K562 (cell line): ENCODE measurements at regions not wholly inside any gene's neighbourhood (a gene's known extent, or its start where the extent isn't known, plus 50 kb on each side); places are given as distances from the start of the nearest gene placed in this dataset.

Experiments
- ATAC-seq: fragments of 200-7000 bp; cut with Tn5 transposase; 3 replicates; pipeline ENCODE4 v1.9.1; 2020; ENCODE audit warnings: moderate library complexity
- BruUV-seq: library from RNA; stranded (reverse); fragments of 400-500 nt; replicated peaks from 2 replicates; lab custom pipeline; 2021; lab: Mats Ljungman, UMichigan
- CTCF ChIA-PET: fragments of 300-600 bp; formaldehyde crosslinking; extraction: SDS; loops from one replicate; lab custom pipeline; 2021; ENCODE audit warnings: low intra/inter-chr PET ratio; lab: Yijun Ruan, JAX
- POLR2A ChIA-PET: fragments of 300-600, 350-650 bp; sonication (Branson Sonifier 250); formaldehyde crosslinking; extraction: SDS; loops from one replicate; lab custom pipeline; 2021; ENCODE audit warnings: antibody characterized with exemption, inconsistent platforms; lab: Yijun Ruan, JAX
- DNase-seq, 4 experiments: peaks; one replicate each; pipeline versions ENCODE4 v3.0.0 to v3.0.0-alpha.2; 2011 to 2018; ENCODE audit warnings: low spot score in 3 of 4, mixed read lengths in 3 of 4; ENCODE audit errors: extremely low read depth in 1 of 4
- FAIRE-seq: peaks from 2 replicates; lab custom pipeline; 2011; peaks lifted over from hg19 to GRCh38; lab: Jason Lieb, UNC
- H2AFZ ChIP-seq: 2 replicates; pipeline ENCODE4 v1.6.0; 2011; ENCODE audit warnings: low read depth, low read length, control low read depth, inconsistent platforms
- H3K27ac ChIP-seq: fragments of 200-600 bp; 3 replicates; pipeline ENCODE4 v1.8.0; 2011; ENCODE audit warnings: low read depth, mild to moderate bottlenecking, control low read depth, inconsistent platforms, low read length, moderate library complexity, mixed read lengths; ENCODE audit errors: extremely low read depth
- H3K27me3 ChIP-seq, 2 experiments: fragments of 300-600 bp in 1 of 2; 2 replicates in 1 of 2; 3 replicates in 1 of 2; pipeline versions ENCODE4 v1.6.0 to v1.8.0; 2011; ENCODE audit warnings: inconsistent platforms in 2 of 2, low read length in 2 of 2, mild to moderate bottlenecking in 1 of 2, mixed read lengths in 1 of 2, moderate library complexity in 1 of 2; ENCODE audit not compliant: control insufficient read depth in 2 of 2, insufficient read depth in 2 of 2
- H3K36me3 ChIP-seq: fragments of 300-600 bp; 3 replicates; pipeline ENCODE4 v1.8.0; 2011; ENCODE audit warnings: mild to moderate bottlenecking, low read length, inconsistent platforms; ENCODE audit not compliant: control insufficient read depth, insufficient read depth
- H3K4me1 ChIP-seq, 2 experiments: fragments of 200-600 bp in 1 of 2; replicated peaks in 1 of 2; 2 replicates in 1 of 2; 3 replicates in 1 of 2; pipeline versions ENCODE4 v1.5.1 to v1.8.0; 2011; ENCODE audit warnings: inconsistent platforms in 2 of 2, low read length in 2 of 2, mild to moderate bottlenecking in 1 of 2, mixed read lengths in 1 of 2, moderate library complexity in 1 of 2; ENCODE audit not compliant: control insufficient read depth in 2 of 2, insufficient read depth in 2 of 2
- H3K4me2 ChIP-seq: 2 replicates; pipeline ENCODE4 v1.6.1; 2011; ENCODE audit warnings: low read length, control low read depth, inconsistent platforms, mixed read lengths; ENCODE audit not compliant: insufficient read depth
- H3K4me3 ChIP-seq: fragments of 200-600 bp; sonication (generic), shearing (Covaris generic); 2 replicates; pipeline ENCODE4 v1.5.1; 2016; ENCODE audit warnings: control low read depth, inconsistent platforms
- H3K79me2 ChIP-seq: fragments of 200-600 bp; 3 replicates; pipeline ENCODE4 v1.8.0; 2011; ENCODE audit warnings: low read length, inconsistent platforms; ENCODE audit not compliant: control insufficient read depth, insufficient read depth
- H3K9ac ChIP-seq, 2 experiments: 2 replicates each; pipeline versions ENCODE4 v1.6.0 to v1.6.1; 2011; ENCODE audit warnings: low read depth in 2 of 2, low read length in 2 of 2, control low read depth in 1 of 2, inconsistent platforms in 1 of 2, mild to moderate bottlenecking in 1 of 2, mixed read lengths in 1 of 2; ENCODE audit not compliant: insufficient read depth in 1 of 2
- H3K9me1 ChIP-seq: one replicate; pipeline ENCODE4 v1.6.0; 2011; ENCODE audit warnings: inconsistent platforms, mild to moderate bottlenecking, low read length, moderate library complexity; ENCODE audit not compliant: control insufficient read depth, insufficient read depth
- H3K9me3 ChIP-seq: replicated peaks from 2 replicates; pipeline ENCODE4 v1.5.1; 2011; ENCODE audit warnings: low read depth, low read length, inconsistent platforms; ENCODE audit not compliant: control insufficient read depth, insufficient read depth
- H4K20me1 ChIP-seq: replicated peaks from 2 replicates; pipeline ENCODE4 v1.6.1; 2011; ENCODE audit warnings: low read length, inconsistent platforms, mixed read lengths; ENCODE audit not compliant: control insufficient read depth, insufficient read depth
- ARHGAP35 ChIP-seq: fragments of 450-650 bp; IDR thresholded peaks from 2 replicates; pipeline ENCODE4 v1.6.1; 2018; ENCODE audit not compliant: partially characterized antibody
- ETV6 ChIP-seq, 3 experiments: fragments of 150-350 bp in 1 of 3; sonication (generic) in 1 of 3; formaldehyde crosslinking in 1 of 3; IDR thresholded peaks; 2 replicates each; pipeline versions ENCODE4 v1.6.1 to v1.8.0; 2014 to 2022; ENCODE audit warnings: borderline replicate concordance in 2 of 3, low read depth in 2 of 3, antibody characterized with exemption in 1 of 3, low read length in 1 of 3, mild to moderate bottlenecking in 1 of 3, missing genetic modification reagents in 1 of 3
- GABPB2 ChIP-seq: fragments of 250-450 bp; sonication (Bioruptor Pico); conservative IDR thresholded peaks from 2 replicates; pipeline ENCODE4 v1.5.1; 2021; ENCODE audit warnings: mild to moderate bottlenecking
- KDM4B ChIP-seq, 2 experiments: fragments of 450-650 bp in 1 of 2; sonication (generic) in 1 of 2; IDR thresholded peaks; 2 replicates each; pipeline ENCODE4 v1.6.1; 2016 to 2017; ENCODE audit warnings: borderline replicate concordance in 2 of 2, antibody characterized with exemption in 1 of 2, low read depth in 1 of 2, mild to moderate bottlenecking in 1 of 2
- LCOR ChIP-seq: sonication (generic); formaldehyde crosslinking; IDR thresholded peaks from 2 replicates; pipeline ENCODE4 v1.8.0; 2022; ENCODE audit warnings: mild to moderate bottlenecking, missing genetic modification reagents
- MTA2 ChIP-seq: fragments of 450-650 bp; IDR thresholded peaks from 2 replicates; pipeline ENCODE4 v1.6.1; 2016; ENCODE audit warnings: low read depth
- MTF1 ChIP-seq: fragments of 250-450 bp; sonication (Bioruptor Pico); IDR thresholded peaks from 2 replicates; pipeline ENCODE4 v1.9.0; 2021; ENCODE audit warnings: moderate library complexity, mild to moderate bottlenecking, inconsistent platforms, borderline replicate concordance
- NFIC ChIP-seq: fragments of 450-650 bp; IDR thresholded peaks from 2 replicates; pipeline ENCODE4 v1.6.1; 2017; ENCODE audit warnings: mild to moderate bottlenecking, inconsistent platforms
- NFRKB ChIP-seq: fragments of 450-650 bp; IDR thresholded peaks from 2 replicates; pipeline ENCODE4 v1.6.1; 2016; ENCODE audit warnings: low read depth
- POLR2AphosphoS5 ChIP-seq: IDR thresholded peaks from 2 replicates; pipeline ENCODE4 v1.6.1; 2011; ENCODE audit warnings: mild to moderate bottlenecking, low read depth, low read length, moderate library complexity; ENCODE audit not compliant: control insufficient read depth, insufficient read depth
- SETDB1 ChIP-seq: IDR thresholded peaks from one replicate; pipeline ENCODE4 v1.6.1; 2012; ENCODE audit warnings: low read length, control low read depth, inconsistent platforms
- ZNF384 ChIP-seq: IDR thresholded peaks from 2 replicates; pipeline ENCODE4 v1.6.1; 2012; ENCODE audit warnings: low read depth, low read length, improper control_type of control experiment
- ZNF41 ChIP-seq: fragments of 250-450 bp; sonication (Bioruptor Pico); conservative IDR thresholded peaks from 2 replicates; pipeline ENCODE4 v1.4.0; 2020; ENCODE audit warnings: mild to moderate bottlenecking
- ZNF695 ChIP-seq: fragments of 450-650 bp; formaldehyde crosslinking; IDR thresholded peaks from 2 replicates; pipeline ENCODE4 v1.4.0; 2020; ENCODE audit warnings: mild to moderate bottlenecking, moderate library complexity
- WGBS: fragments of 100-300 bp; shearing (Covaris generic); methylation state at CpG from one replicate; pipeline ENCODE4 v1.1.6; 2016; ENCODE audit warnings: low coverage, mixed read lengths; ENCODE audit not compliant: insufficient coverage; ENCODE audit errors: missing lambda C conversion rate; 5-methylcytosine and 5-hydroxymethylcytosine counted together
- in situ Hi-C: fragments of 300-500 bp; cut with MboI; formaldehyde crosslinking; loops from 4 replicates; pipeline ENCODE4 v1.15.0; 2018; ENCODE audit warnings: inconsistent platforms, mixed read lengths
- intact Hi-C: fragments of 100-400 bp; cut with micrococcal nuclease; formaldehyde crosslinking; loops from 2 replicates; pipeline ENCODE4 v1.14.2; 2022
- TF ChIP-seq, protein P1 (sequence below): sonication (generic); formaldehyde crosslinking; IDR thresholded peaks from 2 replicates; pipeline ENCODE4 v1.8.0; 2022; ENCODE audit warnings: missing genetic modification reagents, mild to moderate bottlenecking, borderline replicate concordance
- TF ChIP-seq, protein P2 (sequence below): fragments of 250-450 bp; sonication (Bioruptor Pico); IDR thresholded peaks from 2 replicates; pipeline ENCODE4 v1.4.0; 2020; ENCODE audit warnings: mild to moderate bottlenecking, moderate library complexity
- TF ChIP-seq, protein P3 (sequence below): fragments of 250-450 bp; sonication (Bioruptor Pico); IDR thresholded peaks from 2 replicates; pipeline ENCODE4 v1.4.0; 2020; ENCODE audit warnings: borderline replicate concordance

- TF ChIP-seq, protein P1, sequence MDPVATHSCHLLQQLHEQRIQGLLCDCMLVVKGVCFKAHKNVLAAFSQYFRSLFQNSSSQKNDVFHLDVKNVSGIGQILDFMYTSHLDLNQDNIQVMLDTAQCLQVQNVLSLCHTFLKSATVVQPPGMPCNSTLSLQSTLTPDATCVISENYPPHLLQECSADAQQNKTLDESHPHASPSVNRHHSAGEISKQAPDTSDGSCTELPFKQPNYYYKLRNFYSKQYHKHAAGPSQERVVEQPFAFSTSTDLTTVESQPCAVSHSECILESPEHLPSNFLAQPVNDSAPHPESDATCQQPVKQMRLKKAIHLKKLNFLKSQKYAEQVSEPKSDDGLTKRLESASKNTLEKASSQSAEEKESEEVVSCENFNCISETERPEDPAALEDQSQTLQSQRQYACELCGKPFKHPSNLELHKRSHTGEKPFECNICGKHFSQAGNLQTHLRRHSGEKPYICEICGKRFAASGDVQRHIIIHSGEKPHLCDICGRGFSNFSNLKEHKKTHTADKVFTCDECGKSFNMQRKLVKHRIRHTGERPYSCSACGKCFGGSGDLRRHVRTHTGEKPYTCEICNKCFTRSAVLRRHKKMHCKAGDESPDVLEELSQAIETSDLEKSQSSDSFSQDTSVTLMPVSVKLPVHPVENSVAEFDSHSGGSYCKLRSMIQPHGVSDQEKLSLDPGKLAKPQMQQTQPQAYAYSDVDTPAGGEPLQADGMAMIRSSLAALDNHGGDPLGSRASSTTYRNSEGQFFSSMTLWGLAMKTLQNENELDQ (CRISPR knock-in tag), result no peak
- no peak for TF ChIP-seq ARHGAP35
- TF ChIP-seq, all 486 proteins: peak for 0
Measured at GRCh38 chr6:88361754-88362153, 195.6 kb upstream of the CNR1 start (continued).

DNA sequence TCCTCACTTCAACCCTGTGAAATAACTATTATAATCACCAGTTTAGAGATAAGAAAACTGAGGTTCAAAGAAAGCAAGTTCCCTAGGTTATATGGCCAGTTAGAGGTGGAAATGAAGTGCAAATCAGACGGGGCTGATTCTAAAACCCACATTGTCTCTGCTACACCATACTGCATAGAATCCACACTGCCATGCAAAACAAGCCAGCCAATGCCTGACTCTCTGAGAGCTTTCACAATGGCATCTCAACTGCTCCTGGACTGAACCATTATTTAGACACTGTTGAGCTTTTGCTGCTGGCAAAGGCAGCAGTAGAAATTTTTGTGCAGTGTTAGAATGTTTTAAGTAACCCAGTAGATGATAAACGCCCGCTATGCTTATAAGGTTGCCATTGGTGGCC, 195.2 kb upstream of the CNR1 start:
- Histone ChIP-seq H4K20me1 (no peaks in the 10 kb centered on the region), H2AFZ (no peak overlapping the region), H3K36me3 (no peaks in the 10 kb centered on the region), H3K4me3 (no peak overlapping the region), H3K9me3 (no peaks in the 10 kb centered on the region), H3K9me1 (no peaks in the 10 kb centered on the region), H3K4me2 (no peak overlapping the region), H3K9ac (no peak overlapping the region), H3K27me3 (no peaks in the 10 kb centered on the region), H3K4me1 (peaks cover 0 to 2% of the 10 kb centered on the region in 2 experiments; a peak in 1 of 5 replicates), H3K79me2 (no peaks in the 10 kb centered on the region), H3K27ac (no peak overlapping the region)
- intact Hi-C loops (no loop called here), in situ Hi-C loops (no loop called here)
- ATAC-seq (no peak), DNase-seq (no peak), FAIRE-seq (no peak)
- 37% methylated on average over 3 of the region's 3 CpGs for WGBS
- ChIA-PET POLR2A (interaction anchor here (1.3 kb wide), 1 partner anchor 9 kb away, joined by 5 read pairs; no protein-coding TSS in a partner anchor), CTCF (no interaction called here)
- no TSS peak for BruUV-seq
- TF ChIP-seq ZNF384 (no peak), GABPB2 (no peak), LCOR (CRISPR knock-in tag) (no peak), ETV6 (IDR thresholded peaks at IDR 0.05; ENCODE audit: borderline replicate concordance in 1 of 2, low read depth in 2 of 2, low read length in 1 of 2) (no peak), ETV6 (CRISPR knock-in tag; IDR thresholded peaks at IDR 0.05; ENCODE audit: borderline replicate concordance) (no peak), KDM4B (IDR thresholded peaks at IDR 0.05; ENCODE audit: borderline replicate concordance in 2 of 2, low read depth in 1 of 2) (no peak), ZNF41 (CRISPR knock-in tag) (no peak), MTA2 (no peak), NFRKB (no peak), POLR2AphosphoS5 (no peak), ZNF695 (CRISPR knock-in tag) (no peak), SETDB1 (no peak), MTF1 (CRISPR knock-in tag) (no peak), NFIC (no peak)
- TF ChIP-seq, protein P2, sequence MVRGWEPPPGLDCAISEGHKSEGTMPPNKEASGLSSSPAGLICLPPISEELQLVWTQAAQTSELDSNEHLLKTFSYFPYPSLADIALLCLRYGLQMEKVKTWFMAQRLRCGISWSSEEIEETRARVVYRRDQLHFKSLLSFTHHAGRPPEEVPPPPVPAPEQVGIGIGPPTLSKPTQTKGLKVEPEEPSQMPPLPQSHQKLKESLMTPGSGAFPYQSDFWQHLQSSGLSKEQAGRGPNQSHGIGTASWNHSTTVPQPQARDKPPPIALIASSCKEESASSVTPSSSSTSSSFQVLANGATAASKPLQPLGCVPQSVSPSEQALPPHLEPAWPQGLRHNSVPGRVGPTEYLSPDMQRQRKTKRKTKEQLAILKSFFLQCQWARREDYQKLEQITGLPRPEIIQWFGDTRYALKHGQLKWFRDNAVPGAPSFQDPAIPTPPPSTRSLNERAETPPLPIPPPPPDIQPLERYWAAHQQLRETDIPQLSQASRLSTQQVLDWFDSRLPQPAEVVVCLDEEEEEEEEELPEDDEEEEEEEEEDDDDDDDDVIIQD (CRISPR knock-in tag), result no peak
- TF ChIP-seq, protein P3, sequence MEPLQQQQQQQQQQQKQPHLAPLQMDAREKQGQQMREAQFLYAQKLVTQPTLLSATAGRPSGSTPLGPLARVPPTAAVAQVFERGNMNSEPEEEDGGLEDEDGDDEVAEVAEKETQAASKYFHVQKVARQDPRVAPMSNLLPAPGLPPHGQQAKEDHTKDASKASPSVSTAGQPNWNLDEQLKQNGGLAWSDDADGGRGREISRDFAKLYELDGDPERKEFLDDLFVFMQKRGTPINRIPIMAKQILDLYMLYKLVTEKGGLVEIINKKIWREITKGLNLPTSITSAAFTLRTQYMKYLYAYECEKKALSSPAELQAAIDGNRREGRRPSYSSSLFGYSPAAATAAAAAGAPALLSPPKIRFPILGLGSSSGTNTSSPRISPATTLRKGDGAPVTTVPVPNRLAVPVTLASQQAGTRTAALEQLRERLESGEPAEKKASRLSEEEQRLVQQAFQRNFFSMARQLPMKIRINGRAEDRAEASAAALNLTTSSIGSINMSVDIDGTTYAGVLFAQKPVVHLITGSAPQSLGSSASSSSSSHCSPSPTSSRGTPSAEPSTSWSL, result no peak
